GM12878 (cell line): ENCODE measurements at regions not wholly inside any gene's neighbourhood (a gene's known extent, or its start where the extent isn't known, plus 50 kb on each side); places are given as distances from the start of the nearest gene placed in this dataset.
"Not testable (repeated sequence)": the region's sequence is repeated elsewhere in the genome, so short reads cannot be mapped to it uniquely, and the experiment has no call there.

Experiments
- ATAC-seq: fragments of 200-7000 bp; cut with Tn5 transposase; 3 replicates; pipeline ENCODE4 v1.9.1; 2020; ENCODE audit warnings: mild to moderate bottlenecking, moderate library complexity
- BruUV-seq: library from RNA; stranded (reverse); fragments of 400-500 nt; replicated peaks from 2 replicates; lab custom pipeline; 2021; lab: Mats Ljungman, UMichigan
- CTCF ChIA-PET: fragments of 300-600 bp; sonication (Branson Sonifier 250); formaldehyde crosslinking; extraction: SDS; loops from one replicate; lab custom pipeline; 2021; ENCODE audit warnings: inconsistent platforms; lab: Yijun Ruan, JAX
- POLR2A ChIA-PET: fragments of 350-600 bp; formaldehyde crosslinking; extraction: SDS; loops from one replicate; lab custom pipeline; 2021; ENCODE audit warnings: inconsistent platforms; lab: Charles Lee
- RAD21 ChIA-PET: fragments of 300-600 bp; sonication (Branson Sonifier 250); formaldehyde crosslinking; loops from one replicate; lab custom pipeline; 2023; ENCODE audit warnings: antibody characterized with exemption; ENCODE audit not compliant: unreplicated experiment; lab: Charles Lee
- SMC1A ChIA-PET: fragments of 300-600 bp; sonication (Branson Sonifier 250); formaldehyde crosslinking; loops from one replicate; lab custom pipeline; 2023; ENCODE audit not compliant: unreplicated experiment, uncharacterized antibody; lab: Charles Lee
- DNase-seq: peaks from one replicate; pipeline ENCODE4 v3.0.0-alpha.2; 2011; ENCODE audit warnings: low read depth, low spot score
- FAIRE-seq: peaks from 3 replicates; lab custom pipeline; 2011; peaks lifted over from hg19 to GRCh38; lab: Jason Lieb, UNC
- H2AFZ ChIP-seq: 2 replicates; pipeline ENCODE4 v1.6.0; 2011; ENCODE audit warnings: low read depth, low read length, control low read depth; ENCODE audit not compliant: control insufficient read depth
- H3K27ac ChIP-seq: 2 replicates; pipeline ENCODE4 v1.5.1; 2011; ENCODE audit warnings: control low read depth; ENCODE audit not compliant: control insufficient read depth, insufficient read depth
- H3K27me3 ChIP-seq, 2 experiments: replicated peaks in 1 of 2; 2 replicates each; pipeline versions ENCODE4 v1.6.0 to v1.6.1; 2011; ENCODE audit warnings: low read length in 1 of 2; ENCODE audit not compliant: control insufficient read depth in 2 of 2, insufficient read depth in 2 of 2
- H3K36me3 ChIP-seq, 2 experiments: 2 replicates each; pipeline ENCODE4 v1.5.1; 2011; ENCODE audit warnings: low read length in 1 of 2; ENCODE audit not compliant: control insufficient read depth in 2 of 2, insufficient read depth in 2 of 2
- H3K4me1 ChIP-seq: 2 replicates; pipeline ENCODE4 v1.6.1; 2011; ENCODE audit warnings: mild to moderate bottlenecking, low read length, moderate library complexity, mixed read lengths; ENCODE audit not compliant: control insufficient read depth, insufficient read depth
- H3K4me2 ChIP-seq: 2 replicates; pipeline ENCODE4 v1.6.0; 2011; ENCODE audit warnings: control low read depth; ENCODE audit not compliant: control insufficient read depth, insufficient read depth
- H3K4me3 ChIP-seq: fragments of 200-600 bp; sonication (generic); 2 replicates; pipeline ENCODE4 v1.5.1; 2016
- H3K79me2 ChIP-seq: 2 replicates; pipeline ENCODE4 v1.6.0; 2011; ENCODE audit warnings: low read length; ENCODE audit not compliant: control insufficient read depth, insufficient read depth
- H3K9ac ChIP-seq: 2 replicates; pipeline ENCODE4 v1.8.0; 2011; ENCODE audit warnings: low read length, control low read depth, mixed read lengths; ENCODE audit not compliant: control insufficient read depth, insufficient read depth
- H3K9me3 ChIP-seq: replicated peaks from 3 replicates; pipeline ENCODE4 v1.5.1; 2011; ENCODE audit warnings: mild to moderate bottlenecking, low read length; ENCODE audit not compliant: control insufficient read depth, insufficient read depth
- H4K20me1 ChIP-seq: 2 replicates; pipeline ENCODE4 v1.6.0; 2011; ENCODE audit not compliant: control insufficient read depth, insufficient read depth
- ASH2L ChIP-seq: fragments of 300-600, 200-600 bp; sonication (generic); IDR thresholded peaks from 2 replicates; pipeline ENCODE4 v1.6.1; 2017; ENCODE audit warnings: low read depth, mild to moderate bottlenecking, borderline replicate concordance
- BMI1 ChIP-seq: fragments of 450-650 bp; IDR thresholded peaks from 2 replicates; pipeline ENCODE4 v1.6.1; 2016; ENCODE audit warnings: mild to moderate bottlenecking, moderate library complexity, borderline replicate concordance
- CEBPB ChIP-seq, 2 experiments: fragments of 150-350 bp in 1 of 2; IDR thresholded peaks; 2 replicates each; pipeline ENCODE4 v1.6.1; 2012 to 2014; ENCODE audit warnings: low read depth in 2 of 2, low read length in 2 of 2, borderline replicate concordance in 1 of 2, inconsistent platforms in 1 of 2
- CREB1 ChIP-seq: IDR thresholded peaks from 2 replicates; pipeline ENCODE4 v1.6.1; 2012; ENCODE audit warnings: low read depth, mild to moderate bottlenecking, inconsistent platforms
- EED ChIP-seq: sonication (generic); IDR thresholded peaks from 2 replicates; pipeline ENCODE4 v1.6.1; 2016; ENCODE audit warnings: antibody characterized with exemption, low read depth
- FOXK2 ChIP-seq: fragments of 450-650 bp; IDR thresholded peaks from 2 replicates; pipeline ENCODE4 v1.6.1; 2017; ENCODE audit warnings: mild to moderate bottlenecking, moderate library complexity
- IKZF1 ChIP-seq: fragments of 450-650 bp; conservative IDR thresholded peaks from 2 replicates; pipeline ENCODE4 v1.6.1; 2017; ENCODE audit warnings: antibody characterized with exemption, mild to moderate bottlenecking
- MEF2B ChIP-seq: fragments of 450-650 bp; IDR thresholded peaks from 2 replicates; pipeline ENCODE4 v1.6.1; 2018; ENCODE audit warnings: mild to moderate bottlenecking, moderate library complexity; ENCODE audit not compliant: partially characterized antibody, poor library complexity, severe bottlenecking
- MYC ChIP-seq: IDR thresholded peaks from 2 replicates; pipeline ENCODE4 v1.6.1; 2011; ENCODE audit warnings: mild to moderate bottlenecking, low read length, moderate library complexity, inconsistent platforms; ENCODE audit not compliant: insufficient read depth, insufficient replicate concordance, insufficient read length, severe bottlenecking
- POLR2A ChIP-seq: IDR thresholded peaks from 2 replicates; pipeline ENCODE4 v1.6.1; 2011; ENCODE audit warnings: low read depth, mild to moderate bottlenecking, low read length
- RCOR1 ChIP-seq: conservative IDR thresholded peaks from 2 replicates; pipeline ENCODE4 v1.6.1; 2012; ENCODE audit warnings: low read depth, low read length, improper control_type of control experiment
- RELA ChIP-seq: fragments of 450-650 bp; IDR thresholded peaks from 2 replicates; pipeline ENCODE4 v1.8.0; 2014; ENCODE audit warnings: borderline replicate concordance; ENCODE audit not compliant: partially characterized antibody
- RUNX3 ChIP-seq: IDR thresholded peaks from 2 replicates; pipeline ENCODE4 v1.6.1; 2012; ENCODE audit warnings: low read length, inconsistent platforms
- SMAD5 ChIP-seq: IDR thresholded peaks from 2 replicates; pipeline ENCODE4 v1.6.1; 2016; ENCODE audit warnings: antibody characterized with exemption, low read depth
- STAT3 ChIP-seq: IDR thresholded peaks from 2 replicates; pipeline ENCODE4 v1.6.1; 2011; ENCODE audit warnings: low read depth, low read length, improper control_type of control experiment
- TCF12 ChIP-seq: IDR thresholded peaks from 2 replicates; pipeline ENCODE4 v1.6.1; 2011; ENCODE audit warnings: low read depth, mild to moderate bottlenecking, low read length
- YBX1 ChIP-seq: fragments of 450-650 bp; IDR thresholded peaks from 2 replicates; pipeline ENCODE4 v1.6.1; 2016; ENCODE audit warnings: antibody characterized with exemption
- WGBS: methylation state at CpG from one replicate; pipeline ENCODE4 v1.1.6; 2016; ENCODE audit warnings: low lambda C conversion rate; ENCODE audit not compliant: insufficient replicate concordance, insufficient coverage; ENCODE audit errors: missing lambda C conversion rate; 5-methylcytosine and 5-hydroxymethylcytosine counted together
- in situ Hi-C: fragments of 300-500 bp; cut with MboI; formaldehyde crosslinking; loops from 9 replicates; pipeline ENCODE4 v1.14.3; 2018; ENCODE audit warnings: mixed read lengths
- intact Hi-C: fragments of 100-400 bp; cut with micrococcal nuclease; formaldehyde crosslinking; loops from one replicate; pipeline ENCODE4 v1.14.2; 2022; ENCODE audit not compliant: unreplicated experiment

- ChIA-PET CTCF (no interaction called here), SMC1A (no interaction called here), POLR2A (interaction anchor here (0.7 kb wide), 1 partner anchor 33 kb away, joined by 5 read pairs; no protein-coding TSS in a partner anchor), RAD21 (no interaction called here)
- TF ChIP-seq IKZF1 (no peak), RELA (no peak), YBX1 (no peak), RCOR1 (no peak), FOXK2 (no peak), CEBPB (IDR thresholded peaks at IDR 0.05; ENCODE audit: borderline replicate concordance in 1 of 2, low read depth in 2 of 2, low read length in 2 of 2) (no peak), ASH2L (no peak), EED (no peak), STAT3 (no peak), CREB1 (no peak), POLR2A (no peak), BMI1 (no peak), SMAD5 (no peak), RUNX3 (no peak), TCF12 (no peak), MEF2B (no peak), MYC (no peak)
- in situ Hi-C loops (no loop called here), intact Hi-C loops (no loop called here)
- Histone ChIP-seq H3K27me3 (no peaks in the 10 kb centered on the region), H3K4me2 (no peak overlapping the region), H3K9me3 (no peaks in the 10 kb centered on the region), H4K20me1 (no peaks in the 10 kb centered on the region), H2AFZ (no peak overlapping the region), H3K27ac (no peak overlapping the region), H3K79me2 (no peaks in the 10 kb centered on the region), H3K4me3 (no peak overlapping the region), H3K4me1 (no peaks in the 10 kb centered on the region), H3K9ac (no peak overlapping the region), H3K36me3 (no peaks in the 10 kb centered on the region)
- ATAC-seq, result no peak
- BruUV-seq, result no TSS peak
- DNase-seq, result no peak
- FAIRE-seq, result no peak
- 21% methylated on average over 3 of the region's 3 CpGs for WGBS
Observed at GRCh38 chr2:180775711-180776110, 204.7 kb upstream of the UBE2E3 start.

DNA sequence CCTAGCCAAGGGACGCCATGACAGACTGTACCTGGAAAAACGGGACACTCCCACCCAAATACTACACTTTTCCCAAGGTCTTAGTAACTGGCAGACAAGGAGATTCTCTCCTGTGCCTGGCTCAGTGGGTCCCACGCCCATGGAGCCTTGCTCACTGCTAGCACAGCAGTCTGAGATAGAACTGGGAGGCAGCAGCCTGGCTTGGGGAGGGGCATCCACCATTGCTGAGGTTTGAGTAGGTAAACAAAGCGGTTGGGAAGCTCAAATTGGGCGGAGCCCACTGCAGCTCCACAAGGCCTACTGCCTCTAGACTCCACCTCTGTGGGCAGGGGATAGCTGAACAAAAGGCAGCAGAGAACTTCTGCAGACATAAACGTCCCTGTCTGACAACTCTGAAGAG is 215.1 kb upstream of the UBE2E3 start:
- FAIRE-seq, H3K79me2 ChIP-seq, in situ Hi-C loops, SMC1A ChIA-PET, H3K9me3 ChIP-seq, H3K4me3 ChIP-seq, BruUV-seq, ATAC-seq, H3K36me3 ChIP-seq, intact Hi-C loops, POLR2A ChIA-PET, H2AFZ ChIP-seq, H3K27ac ChIP-seq, H3K9ac ChIP-seq, H3K4me1 ChIP-seq, H3K27me3 ChIP-seq, H4K20me1 ChIP-seq, H3K4me2 ChIP-seq, DNase-seq, RAD21 ChIA-PET, CTCF ChIA-PET: not testable (repeated sequence)
- 0% methylated on average over 6 of the region's 6 CpGs for WGBS
